ENCODE measurements at regions not wholly inside any gene's neighbourhood (a gene's known extent, or its start where the extent isn't known, plus 50 kb on each side); places are given as distances from the start of the nearest gene placed in this dataset.

- TF ChIP-seq POLR2A (IDR thresholded peaks at IDR 0.05; ENCODE audit: low read length) (no peak), GATA1 (IDR thresholded peaks at IDR 0.05; ENCODE audit: low read depth, low read length) (no peak)
Measured at GRCh38 chr5:109558952-109559351, 130.8 kb upstream of the MAN2A1 start.

All from erythroblast (primary cell).